Mucosa of rectum (tissue), 2 donors: ENCODE measurements at regions not wholly inside any gene's neighbourhood (a gene's known extent, or its start where the extent isn't known, plus 50 kb on each side); places are given as distances from the start of the nearest gene placed in this dataset.
"Not testable (repeated sequence)": the region's sequence is repeated elsewhere in the genome, so short reads cannot be mapped to it uniquely, and the experiment has no call there.

Experiments
- H3K27ac ChIP-seq, 2 donors: one replicate each; pipeline ENCODE4 v1.7.0; 2013; ENCODE audit warnings: inconsistent platforms in 2 of 2, low read depth in 2 of 2, low read length in 2 of 2
- H3K27me3 ChIP-seq, 2 donors: one replicate each; pipeline ENCODE4 v1.7.0; 2013; ENCODE audit warnings: low read length in 2 of 2; ENCODE audit not compliant: control insufficient read depth in 2 of 2, insufficient read depth in 2 of 2
- H3K36me3 ChIP-seq, 2 donors: one replicate each; pipeline ENCODE4 v1.7.0; 2013; ENCODE audit warnings: low read length in 2 of 2; ENCODE audit not compliant: control insufficient read depth in 2 of 2, insufficient read depth in 2 of 2
- H3K4me1 ChIP-seq, 2 donors: one replicate each; pipeline ENCODE4 v1.7.0; 2013; ENCODE audit warnings: low read length in 2 of 2, mild to moderate bottlenecking in 1 of 2; ENCODE audit not compliant: control insufficient read depth in 2 of 2, insufficient read depth in 2 of 2
- H3K4me3 ChIP-seq, 2 donors: one replicate each; pipeline ENCODE4 v1.7.0; 2013; ENCODE audit warnings: low read length in 2 of 2
- H3K9ac ChIP-seq, 2 donors: one replicate each; pipeline ENCODE4 v1.7.0; 2013; ENCODE audit warnings: low read length in 2 of 2, low read depth in 1 of 2, mild to moderate bottlenecking in 1 of 2
- H3K9me3 ChIP-seq, 2 donors: one replicate each; pipeline ENCODE4 v1.7.0; 2013; ENCODE audit warnings: low read length in 2 of 2; ENCODE audit not compliant: control insufficient read depth in 2 of 2
- donor health status: healthy.
- donor health status: Normal muscosa, but diverticular disease.

- not testable (repeated sequence) for H3K27me3 ChIP-seq, H3K4me1 ChIP-seq, H3K9ac ChIP-seq, H3K27ac ChIP-seq, H3K4me3 ChIP-seq, H3K9me3 ChIP-seq, H3K36me3 ChIP-seq
Observed at GRCh38 chr12:47401196-47401595, 304.6 kb downstream of the RPAP3 start.

DNA sequence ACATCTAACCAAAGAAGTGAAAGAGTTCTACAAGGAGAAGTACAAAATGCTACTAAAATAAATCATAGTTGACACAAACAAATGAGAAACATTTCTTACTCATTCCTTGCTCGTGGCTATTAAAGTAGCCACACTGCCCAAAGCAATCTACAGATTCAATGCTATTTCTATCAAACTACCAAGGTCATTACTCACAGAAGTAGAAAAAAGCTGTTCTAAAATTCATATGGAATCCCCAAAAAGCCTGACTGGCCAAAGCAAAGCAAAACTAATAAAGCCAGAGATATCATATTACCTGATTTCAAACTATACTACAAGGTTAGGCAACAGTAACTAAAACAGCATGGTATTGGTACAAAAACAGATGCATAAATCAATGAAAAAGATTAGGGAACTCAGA lies 305.6 kb downstream of the RPAP3 start:
- no peak overlapping the region for H3K27ac ChIP-seq
- H3K4me3 ChIP-seq: no peak overlapping the region
- no peak overlapping the region for H3K9ac ChIP-seq
- no peaks in the 10 kb centered on the region for H3K36me3 ChIP-seq
- no peaks in the 10 kb centered on the region for H3K27me3 ChIP-seq
- H3K4me1 ChIP-seq: no peaks in the 10 kb centered on the region
- no peaks in the 10 kb centered on the region for H3K9me3 ChIP-seq

DNA sequence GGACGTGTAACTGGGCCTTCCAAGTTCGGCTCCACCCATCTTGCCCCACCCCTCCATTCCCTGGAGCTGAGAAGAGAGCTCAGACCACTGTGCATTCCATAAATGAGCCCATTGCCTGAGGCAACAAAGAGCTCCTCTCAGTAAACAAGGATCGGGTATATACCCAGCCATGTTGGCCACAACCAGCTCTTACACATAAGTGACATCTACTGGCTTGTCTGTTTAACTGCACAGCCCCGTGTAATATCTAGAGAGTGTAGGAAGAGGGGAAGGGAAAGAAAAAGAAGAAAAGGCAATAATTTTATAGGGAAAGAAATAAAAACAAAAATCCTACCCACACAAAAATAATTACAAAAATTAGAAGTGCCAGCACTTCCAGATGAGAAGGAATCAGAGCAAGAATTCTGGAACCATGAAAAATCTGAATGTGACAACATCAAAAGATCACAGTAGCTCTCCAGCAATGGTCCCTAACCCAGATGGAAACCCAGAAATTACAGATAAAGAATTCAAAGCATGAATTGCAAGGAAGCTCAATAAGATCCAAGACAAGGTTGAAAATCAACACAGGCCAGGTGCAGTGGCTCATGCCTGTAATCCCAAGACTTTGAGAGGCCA lies 308.1 kb downstream of the RPAP3 start:
- Histone ChIP-seq H3K27ac (no peak overlapping the region), H3K4me3 (no peak overlapping the region), H3K27me3 (no peaks in the 10 kb centered on the region), H3K9me3 (no peaks in the 10 kb centered on the region), H3K36me3 (no peaks in the 10 kb centered on the region), H3K4me1 (peaks cover 0 to under 1% of the 10 kb centered on the region in 2 donors), H3K9ac (no peak overlapping the region)

DNA sequence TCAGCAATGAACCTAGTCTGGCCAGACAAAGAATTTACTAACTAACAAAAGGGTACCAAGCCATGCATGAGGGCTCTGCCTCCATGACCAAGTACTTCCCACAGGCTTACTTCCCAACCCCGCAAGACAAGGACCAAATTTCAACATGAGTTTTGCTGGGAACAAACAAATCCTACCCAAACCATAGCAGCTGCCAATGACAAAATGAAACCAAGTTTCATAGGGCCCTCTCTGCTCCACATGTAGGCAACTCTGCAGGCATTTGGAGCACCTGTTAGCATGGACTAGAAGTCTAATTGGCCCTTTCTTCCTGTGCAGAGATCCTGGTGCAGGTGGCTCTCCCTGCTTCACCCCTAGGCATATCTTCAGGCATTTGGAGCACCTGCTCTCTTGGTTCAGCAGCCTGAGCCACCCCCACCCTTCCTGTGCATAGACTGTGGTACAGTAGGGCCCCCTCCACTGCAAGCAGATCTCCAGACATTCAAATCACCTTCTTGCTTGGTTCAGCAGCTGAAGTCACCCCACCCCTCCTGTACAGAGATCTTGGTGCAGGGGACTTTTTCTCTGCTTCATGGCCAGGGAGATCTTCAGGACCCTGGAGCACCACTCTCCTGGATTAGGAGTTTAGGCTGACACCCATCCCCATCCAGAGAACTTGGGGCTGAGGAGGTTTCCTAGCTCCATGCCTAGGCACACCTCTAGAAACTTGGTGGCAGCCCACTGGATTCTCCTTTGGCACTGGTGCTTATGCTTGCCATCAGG lies 308.7 kb downstream of the RPAP3 start:
- Histone ChIP-seq H3K9ac (no peak overlapping the region), H3K27ac (no peak overlapping the region), H3K9me3 (no peaks in the 10 kb centered on the region), H3K4me3 (no peak overlapping the region), H3K27me3 (no peaks in the 10 kb centered on the region), H3K36me3 (no peaks in the 10 kb centered on the region), H3K4me1 (peaks cover 0 to 3% of the 10 kb centered on the region in 2 donors)

- H3K4me1 ChIP-seq: peaks cover 0 to 3% of the 10 kb centered on the region in 2 donors
- no peaks in the 10 kb centered on the region for H3K36me3 ChIP-seq
- H3K27ac ChIP-seq: no peak overlapping the region
- no peaks in the 10 kb centered on the region for H3K27me3 ChIP-seq
- no peak overlapping the region for H3K4me3 ChIP-seq
- no peaks in the 10 kb centered on the region for H3K9me3 ChIP-seq
- no peak overlapping the region for H3K9ac ChIP-seq
Observed at GRCh38 chr12:47394070-47394469, 311.8 kb downstream of the RPAP3 start.

- H3K9me3 ChIP-seq: no peaks in the 10 kb centered on the region
- H3K27me3 ChIP-seq: no peaks in the 10 kb centered on the region
- no peak overlapping the region for H3K4me3 ChIP-seq
- no peaks in the 10 kb centered on the region for H3K36me3 ChIP-seq
- H3K9ac ChIP-seq: no peak overlapping the region
- H3K27ac ChIP-seq: no peak overlapping the region
- peaks cover 0 to 3% of the 10 kb centered on the region in 2 donors for H3K4me1 ChIP-seq
Observed at GRCh38 chr12:47393403-47393790, 312.4 kb downstream of the RPAP3 start.

DNA sequence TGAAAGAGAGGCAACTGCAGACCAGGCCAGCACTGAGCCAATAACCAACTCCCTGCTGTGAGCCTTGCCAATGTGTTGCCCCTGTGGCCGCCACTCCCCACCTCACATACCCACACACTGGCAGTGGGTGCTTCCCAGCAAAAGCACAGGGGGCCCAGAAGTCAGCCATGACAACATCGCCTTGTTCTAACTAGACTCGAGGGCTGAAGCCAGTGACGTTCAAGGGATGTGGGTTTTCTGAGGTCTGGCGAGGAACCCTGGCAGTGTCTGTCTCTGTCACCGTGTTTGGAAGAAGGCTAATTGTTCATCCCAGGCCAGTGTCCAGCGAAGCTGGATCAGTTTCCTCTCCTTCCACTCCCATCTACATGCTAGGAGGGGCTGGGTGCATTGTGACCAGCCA lies 311.8 kb upstream of the AMIGO2 start:
- Histone ChIP-seq H3K4me1 (peaks cover 0 to 3% of the 10 kb centered on the region in 2 donors), H3K9me3 (no peaks in the 10 kb centered on the region), H3K27me3 (no peaks in the 10 kb centered on the region), H3K9ac (no peak overlapping the region), H3K4me3 (no peak overlapping the region), H3K27ac (no peak overlapping the region), H3K36me3 (no peaks in the 10 kb centered on the region)

DNA sequence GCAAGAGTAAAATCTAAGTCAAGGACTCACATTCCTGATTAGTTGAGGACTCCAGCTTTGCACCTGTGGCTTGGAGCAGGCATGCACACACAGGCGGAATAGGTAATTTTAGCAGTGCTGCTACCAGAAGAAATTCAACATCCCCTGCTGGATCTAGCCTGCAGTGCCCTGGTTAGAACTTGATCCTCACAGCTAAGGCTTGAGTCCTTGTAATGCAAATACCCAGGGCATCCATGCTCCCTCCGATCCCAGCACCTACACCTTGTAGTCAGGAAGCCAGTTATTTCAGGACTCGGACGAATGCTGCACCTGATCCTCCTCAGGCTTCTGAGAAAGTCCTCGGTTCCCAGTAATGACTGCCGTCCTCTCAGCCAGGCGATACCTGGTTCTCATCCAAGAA lies 309.0 kb upstream of the AMIGO2 start:
- Histone ChIP-seq H3K9ac (no peak overlapping the region), H3K27ac (no peak overlapping the region), H3K4me1 (peaks cover 0 to 3% of the 10 kb centered on the region in 2 donors), H3K4me3 (no peak overlapping the region), H3K36me3 (no peaks in the 10 kb centered on the region), H3K27me3 (no peaks in the 10 kb centered on the region), H3K9me3 (no peaks in the 10 kb centered on the region)

GRCh38 chr12:47387994-47388393 lies 308.2 kb upstream of the AMIGO2 start:
- Histone ChIP-seq H3K27ac (no peak overlapping the region), H3K36me3 (no peaks in the 10 kb centered on the region)

DNA sequence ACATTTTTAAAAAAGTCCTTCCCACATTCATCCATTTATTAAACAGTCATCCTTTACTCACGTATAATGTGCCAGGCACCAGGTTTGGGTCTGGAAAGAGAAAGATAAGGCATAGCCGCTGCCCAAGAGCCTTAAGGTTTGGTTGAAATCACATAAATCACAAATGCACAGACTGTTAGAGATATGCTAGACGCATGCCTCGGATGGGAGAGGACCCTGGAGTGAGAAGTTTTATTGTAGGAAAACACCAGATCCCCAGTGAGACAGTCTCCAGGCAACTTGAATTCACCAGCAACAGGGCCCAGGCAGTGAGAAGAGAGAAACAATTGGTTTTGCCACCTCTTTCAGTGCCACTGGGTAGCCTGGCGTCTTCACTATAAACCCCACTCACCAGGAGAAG lies 305.9 kb upstream of the AMIGO2 start:
- H3K27me3 ChIP-seq: no peaks in the 10 kb centered on the region
- H3K27ac ChIP-seq: no peak overlapping the region
- no peak overlapping the region for H3K9ac ChIP-seq
- no peaks in the 10 kb centered on the region for H3K4me1 ChIP-seq
- H3K36me3 ChIP-seq: no peaks in the 10 kb centered on the region
- no peaks in the 10 kb centered on the region for H3K9me3 ChIP-seq
- H3K4me3 ChIP-seq: no peak overlapping the region

More at GRCh38 chr12:47387994-47388393, 308.2 kb upstream of the AMIGO2 start:
- Histone ChIP-seq H3K27me3 (no peaks in the 10 kb centered on the region), H3K4me3 (no peak overlapping the region), H3K9me3 (no peaks in the 10 kb centered on the region), H3K9ac (no peak overlapping the region), H3K4me1 (peaks cover 0 to 3% of the 10 kb centered on the region in 2 donors)
